A204.1 (cell line): ENCODE measurements at regions not wholly inside any gene's neighbourhood (a gene's known extent, or its start where the extent isn't known, plus 50 kb on each side); places are given as distances from the start of the nearest gene placed in this dataset.

ENCODE experiments used
- FAIRE-seq: peaks from 2 replicates; lab custom pipeline; 2012; peaks lifted over from hg19 to GRCh38; lab: Jason Lieb, UNC

DNA sequence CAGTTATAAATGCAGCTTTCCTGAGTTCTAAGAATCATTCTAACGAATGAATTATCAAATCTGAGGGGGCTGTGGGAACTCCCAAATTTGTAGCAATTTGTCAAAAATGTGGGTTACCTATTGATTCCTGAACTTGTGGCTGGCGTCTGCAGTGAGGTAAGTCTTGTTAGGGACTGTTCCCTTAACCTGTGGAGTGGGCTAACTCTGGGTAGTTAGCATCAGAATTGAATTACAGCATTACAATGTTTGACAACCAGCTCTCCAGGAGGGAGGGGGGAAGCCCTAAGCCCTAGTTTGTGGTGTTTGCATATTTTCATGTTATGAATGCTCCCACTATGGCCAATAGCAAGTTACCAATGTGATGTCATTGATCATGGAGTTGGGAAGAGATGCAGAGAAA lies 65.9 kb upstream of the STT3B start:
- no peak for FAIRE-seq

GRCh38 chr3:31468433-31468832 lies 64.3 kb upstream of the STT3B start:
- no peak for FAIRE-seq

DNA sequence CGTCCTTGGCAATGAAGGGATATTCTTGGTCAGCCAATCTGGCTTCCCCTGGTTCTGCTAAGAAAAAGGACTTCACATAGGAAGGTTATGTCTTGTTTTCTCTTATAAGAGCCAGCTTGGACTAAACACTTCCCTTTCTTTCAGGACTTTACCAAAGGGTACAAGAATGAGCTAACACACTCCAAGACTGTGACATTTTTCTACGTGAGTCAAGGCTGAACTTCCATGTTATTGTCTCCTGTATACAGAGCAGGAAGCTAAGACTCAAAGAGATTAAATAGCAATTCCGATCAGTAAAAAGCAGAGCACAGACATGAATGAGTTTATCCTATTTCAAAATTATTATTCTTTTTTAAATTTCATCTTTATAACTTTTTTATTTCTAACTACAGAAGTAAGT lies 63.3 kb upstream of the STT3B start:
- FAIRE-seq = no peak

DNA sequence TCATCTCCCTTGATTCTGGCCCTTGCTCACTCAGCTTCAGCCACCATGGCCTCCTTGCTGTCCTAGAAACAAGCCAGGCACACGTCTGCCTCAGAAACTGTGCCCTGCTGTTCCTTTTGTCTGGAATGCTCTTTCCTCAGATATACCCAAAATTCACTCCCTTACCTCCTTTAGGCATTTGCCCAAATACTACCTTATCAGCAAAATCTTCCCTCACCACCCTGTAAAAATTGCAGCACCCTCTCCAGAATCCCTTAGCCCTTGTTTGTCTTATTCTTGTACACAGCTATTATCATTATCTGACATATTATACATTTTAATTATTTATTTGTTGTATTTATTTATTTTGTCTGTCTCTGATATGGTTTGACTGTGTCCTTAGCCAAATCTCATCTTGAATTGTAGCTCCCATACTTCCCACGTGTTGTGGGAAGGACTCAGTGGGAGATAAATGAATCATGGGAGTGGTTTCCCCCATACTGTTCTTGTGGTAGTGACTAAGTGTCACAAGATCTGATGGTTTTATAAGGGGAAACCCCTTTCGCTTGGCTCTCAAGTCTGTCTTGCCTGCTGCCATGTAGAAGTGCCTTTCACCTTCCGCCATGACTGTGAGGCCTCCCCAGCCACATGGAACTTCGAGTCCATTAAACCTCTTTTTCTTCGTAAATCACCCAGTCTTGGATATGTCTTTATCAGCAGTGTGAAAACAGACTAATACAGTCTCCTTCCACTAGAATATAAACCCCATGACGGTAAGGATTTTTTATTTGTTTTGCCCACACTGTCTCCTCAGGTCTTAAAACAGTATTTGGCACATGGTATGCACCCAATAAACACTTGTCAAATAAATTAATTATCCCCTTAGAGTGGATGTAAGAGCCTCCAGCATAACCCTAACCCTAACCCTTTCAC lies 60.0 kb upstream of the STT3B start:
- FAIRE-seq = no peak

GRCh38 chr3:31476209-31476608 lies 56.5 kb upstream of the STT3B start:
- FAIRE-seq = no peak

GRCh38 chr3:31479431-31479830 lies 53.3 kb upstream of the STT3B start:
- no peak for FAIRE-seq

DNA sequence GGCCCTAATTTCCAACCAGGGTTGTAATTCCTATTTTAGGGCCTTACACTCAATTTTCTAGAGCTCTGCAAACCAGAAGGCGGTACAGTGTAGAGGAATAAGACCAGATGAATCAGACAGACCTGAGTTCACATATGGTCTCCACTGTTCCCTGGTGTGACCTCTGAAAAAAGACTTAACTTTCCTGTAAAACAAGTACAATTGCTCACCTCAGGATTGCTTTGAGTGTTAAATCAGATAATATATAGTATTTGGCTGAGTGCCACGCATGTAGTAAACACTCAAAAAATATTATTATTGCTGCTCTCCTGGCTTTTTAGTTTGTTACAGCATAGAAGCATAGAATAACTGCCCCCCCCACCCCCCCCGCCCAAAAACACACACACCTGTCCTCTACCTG lies 51.0 kb upstream of the STT3B start:
- no peak for FAIRE-seq

GRCh38 chr3:31482493-31483200 lies 50.1 kb upstream of the STT3B start:
- no peak for FAIRE-seq
